ENCODE measurements at regions not wholly inside any gene's neighbourhood (a gene's known extent, or its start where the extent isn't known, plus 50 kb on each side); places are given as distances from the start of the nearest gene placed in this dataset.
A peak's percentile ranks its signal among the peaks of the same experiment; 100 is the strongest.

GRCh38 chr4:85370400-85371032 is 104.4 kb upstream of the ARHGAP24 start:
- Histone ChIP-seq H3F3A (ENCODE audit: insufficient read depth) (no peaks in the 10 kb centered on the region; the same call in 1 of the 2 replicates), H3K27me3 (ENCODE audit: low read length) (no peaks in the 10 kb centered on the region), H3K79me2 (ENCODE audit: insufficient read depth, low read length) (no peaks in the 10 kb centered on the region), H3K36me3 (ENCODE audit: low read length) (no peaks in the 10 kb centered on the region), H3K27ac (ENCODE audit: low read depth, low read length) (no peak overlapping the region), H4K20me1 (ENCODE audit: low read depth, low read length) (no peaks in the 10 kb centered on the region), H3K9me2 (replicated peaks; ENCODE audit: insufficient read depth, low read length) (no peaks in the 10 kb centered on the region), H2AFZ (ENCODE audit: low read depth, low read length, severe bottlenecking) (no peak overlapping the region), H3K9ac (ENCODE audit: low read length) (no peak overlapping the region), H3K4me3 (ENCODE audit: insufficient read depth, low read length, poor library complexity, severe bottlenecking) (no peak overlapping the region), H3K9me3 (ENCODE audit: insufficient read depth, low read length) (no peaks in the 10 kb centered on the region), H3K4me2 (ENCODE audit: low read depth, low read length, poor library complexity, severe bottlenecking) (no peak overlapping the region)
- TF ChIP-seq CTCF (IDR thresholded peaks at IDR 0.05; ENCODE audit: insufficient read depth, low read length, poor library complexity, severe bottlenecking) (peak; percentile 48), EZH2phosphoT487 (conservative IDR thresholded peaks at IDR 0.05; ENCODE audit: low read length) (no peak)

GRCh38 chr4:85372966-85373365 is 102.0 kb upstream of the ARHGAP24 start:
- no peaks in the 10 kb centered on the region for H3K27me3 ChIP-seq (ENCODE audit: low read length)
- H3K9ac ChIP-seq (ENCODE audit: low read length) = no peak overlapping the region
- H3F3A ChIP-seq (ENCODE audit: insufficient read depth) = no peaks in the 10 kb centered on the region; the same call in 1 of the 2 replicates
- no peaks in the 10 kb centered on the region for H3K9me2 ChIP-seq (replicated peaks; ENCODE audit: insufficient read depth, low read length)
- H3K9me3 ChIP-seq (ENCODE audit: insufficient read depth, low read length) = no peaks in the 10 kb centered on the region
- no peaks in the 10 kb centered on the region for H3K36me3 ChIP-seq (ENCODE audit: low read length)
- H3K79me2 ChIP-seq (ENCODE audit: insufficient read depth, low read length) = no peaks in the 10 kb centered on the region
- TF ChIP-seq EZH2phosphoT487 (conservative IDR thresholded peaks at IDR 0.05; ENCODE audit: low read length) (no peak), CTCF (IDR thresholded peaks at IDR 0.05; ENCODE audit: insufficient read depth, low read length, poor library complexity, severe bottlenecking) (no peak)
- H3K4me2 ChIP-seq (ENCODE audit: low read depth, low read length, poor library complexity, severe bottlenecking) = no peak overlapping the region
- H2AFZ ChIP-seq (ENCODE audit: low read depth, low read length, severe bottlenecking) = no peak overlapping the region
- no peak overlapping the region for H3K27ac ChIP-seq (ENCODE audit: low read depth, low read length)
- no peaks in the 10 kb centered on the region for H4K20me1 ChIP-seq (ENCODE audit: low read depth, low read length)
- no peak overlapping the region for H3K4me3 ChIP-seq (ENCODE audit: insufficient read depth, low read length, poor library complexity, severe bottlenecking)

GRCh38 chr4:85376285-85376684 is 98.7 kb upstream of the ARHGAP24 start:
- H3F3A ChIP-seq (ENCODE audit: insufficient read depth) = no peaks in the 10 kb centered on the region
- no peak for TF ChIP-seq CTCF (IDR thresholded peaks at IDR 0.05; ENCODE audit: insufficient read depth, low read length, poor library complexity, severe bottlenecking)
- TF ChIP-seq EZH2phosphoT487 (conservative IDR thresholded peaks at IDR 0.05; ENCODE audit: low read length) = no peak
- H3K4me2 ChIP-seq (ENCODE audit: low read depth, low read length, poor library complexity, severe bottlenecking) = no peak overlapping the region
- H3K79me2 ChIP-seq (ENCODE audit: insufficient read depth, low read length) = no peaks in the 10 kb centered on the region
- no peaks in the 10 kb centered on the region for H3K27me3 ChIP-seq (ENCODE audit: low read length)
- H3K9me2 ChIP-seq (replicated peaks; ENCODE audit: insufficient read depth, low read length) = no peaks in the 10 kb centered on the region
- no peak overlapping the region for H3K27ac ChIP-seq (ENCODE audit: low read depth, low read length)
- no peak overlapping the region for H3K9ac ChIP-seq (ENCODE audit: low read length)
- H3K9me3 ChIP-seq (ENCODE audit: insufficient read depth, low read length) = no peaks in the 10 kb centered on the region
- no peak overlapping the region for H2AFZ ChIP-seq (ENCODE audit: low read depth, low read length, severe bottlenecking)
- no peak overlapping the region for H3K4me3 ChIP-seq (ENCODE audit: insufficient read depth, low read length, poor library complexity, severe bottlenecking)
- no peaks in the 10 kb centered on the region for H4K20me1 ChIP-seq (ENCODE audit: low read depth, low read length)
- H3K36me3 ChIP-seq (ENCODE audit: low read length) = no peaks in the 10 kb centered on the region

Data from SU-DHL-6 (cell line).